ENCODE measurements at regions not wholly inside any gene's neighbourhood (a gene's known extent, or its start where the extent isn't known, plus 50 kb on each side); places are given as distances from the start of the nearest gene placed in this dataset.

DNA sequence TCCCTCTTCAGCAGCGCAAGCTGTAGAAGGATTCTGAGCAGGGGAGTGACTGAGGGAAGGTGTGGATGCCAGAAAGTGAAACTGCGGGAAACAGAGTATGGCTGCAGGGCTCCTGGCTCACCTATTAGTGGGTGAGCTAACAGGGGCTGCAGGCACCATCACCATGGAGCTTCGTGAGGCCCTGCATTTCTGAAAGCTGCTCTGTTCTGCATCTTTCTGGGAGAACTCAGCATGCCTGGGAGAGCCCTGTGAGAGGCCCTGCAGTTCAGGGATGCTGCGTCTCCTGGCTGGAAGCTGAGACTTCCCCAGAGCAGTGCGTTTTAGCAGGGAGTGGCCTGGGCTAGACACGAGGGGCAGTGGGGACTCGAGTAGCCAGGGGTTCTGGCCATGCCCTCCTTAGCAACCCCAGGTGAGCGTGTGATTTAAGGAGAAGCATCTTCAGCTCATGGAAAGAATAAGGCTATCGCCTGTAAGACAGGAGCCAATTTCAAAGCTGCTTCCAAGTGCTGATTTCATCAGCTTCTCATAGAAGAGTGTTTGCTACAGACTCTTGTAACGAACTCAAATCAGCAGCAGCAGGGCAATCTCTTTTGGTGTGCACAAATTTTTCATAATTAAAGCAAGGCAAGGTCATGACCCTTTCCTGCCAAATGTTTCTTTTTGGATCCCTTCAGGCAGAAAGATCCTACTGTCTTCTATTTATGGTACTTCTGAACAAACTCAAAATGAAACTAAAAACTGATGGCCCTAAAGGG is 293.6 kb upstream of the ZNF32 start:
- TF ChIP-seq RAD21 (conservative IDR thresholded peaks at IDR 0.05 in 1 of 2, IDR thresholded peaks at IDR 0.05 in 1 of 2) (no peak), POLR2A (IDR thresholded peaks at IDR 0.05; ENCODE audit: low read length) (no peak), POLR2AphosphoS2 (conservative IDR thresholded peaks at IDR 0.05; ENCODE audit: low read length) (no peak), ZC3H11A (IDR thresholded peaks at IDR 0.05) (no peak), NFE2L2 (conservative IDR thresholded peaks at IDR 0.05; ENCODE audit: low read length) (no peak), ZNF302 (CRISPR knock-in tag; IDR thresholded peaks at IDR 0.05) (no peak), EP300 (IDR thresholded peaks at IDR 0.05) (no peak), SMC3 (IDR thresholded peaks at IDR 0.05) (no peak), ZFP36 (IDR thresholded peaks at IDR 0.05; ENCODE audit: borderline replicate concordance, partially characterized antibody) (no peak), BHLHE40 (IDR thresholded peaks at IDR 0.05; ENCODE audit: low read depth, low read length) (no peak), NR3C1 (IDR thresholded peaks at IDR 0.05) (no peak)
- TF ChIP-seq, protein P1, sequence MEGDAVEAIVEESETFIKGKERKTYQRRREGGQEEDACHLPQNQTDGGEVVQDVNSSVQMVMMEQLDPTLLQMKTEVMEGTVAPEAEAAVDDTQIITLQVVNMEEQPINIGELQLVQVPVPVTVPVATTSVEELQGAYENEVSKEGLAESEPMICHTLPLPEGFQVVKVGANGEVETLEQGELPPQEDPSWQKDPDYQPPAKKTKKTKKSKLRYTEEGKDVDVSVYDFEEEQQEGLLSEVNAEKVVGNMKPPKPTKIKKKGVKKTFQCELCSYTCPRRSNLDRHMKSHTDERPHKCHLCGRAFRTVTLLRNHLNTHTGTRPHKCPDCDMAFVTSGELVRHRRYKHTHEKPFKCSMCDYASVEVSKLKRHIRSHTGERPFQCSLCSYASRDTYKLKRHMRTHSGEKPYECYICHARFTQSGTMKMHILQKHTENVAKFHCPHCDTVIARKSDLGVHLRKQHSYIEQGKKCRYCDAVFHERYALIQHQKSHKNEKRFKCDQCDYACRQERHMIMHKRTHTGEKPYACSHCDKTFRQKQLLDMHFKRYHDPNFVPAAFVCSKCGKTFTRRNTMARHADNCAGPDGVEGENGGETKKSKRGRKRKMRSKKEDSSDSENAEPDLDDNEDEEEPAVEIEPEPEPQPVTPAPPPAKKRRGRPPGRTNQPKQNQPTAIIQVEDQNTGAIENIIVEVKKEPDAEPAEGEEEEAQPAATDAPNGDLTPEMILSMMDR (IDR thresholded peaks at IDR 0.05): no peak
